Epidermal melanocyte (primary cell): ENCODE measurements at regions not wholly inside any gene's neighbourhood (a gene's known extent, or its start where the extent isn't known, plus 50 kb on each side); places are given as distances from the start of the nearest gene placed in this dataset.
"Not testable (repeated sequence)": the region's sequence is repeated elsewhere in the genome, so short reads cannot be mapped to it uniquely, and the experiment has no call there.

Experiments
- DNase-seq: peaks from one replicate; pipeline ENCODE4 v3.0.0; 2011; ENCODE audit warnings: low spot score; ENCODE audit not compliant: insufficient read length

GRCh38 chr9:135402048-135402738 is 77.4 kb upstream of the PPP1R26 start:
- no peak for DNase-seq

DNA sequence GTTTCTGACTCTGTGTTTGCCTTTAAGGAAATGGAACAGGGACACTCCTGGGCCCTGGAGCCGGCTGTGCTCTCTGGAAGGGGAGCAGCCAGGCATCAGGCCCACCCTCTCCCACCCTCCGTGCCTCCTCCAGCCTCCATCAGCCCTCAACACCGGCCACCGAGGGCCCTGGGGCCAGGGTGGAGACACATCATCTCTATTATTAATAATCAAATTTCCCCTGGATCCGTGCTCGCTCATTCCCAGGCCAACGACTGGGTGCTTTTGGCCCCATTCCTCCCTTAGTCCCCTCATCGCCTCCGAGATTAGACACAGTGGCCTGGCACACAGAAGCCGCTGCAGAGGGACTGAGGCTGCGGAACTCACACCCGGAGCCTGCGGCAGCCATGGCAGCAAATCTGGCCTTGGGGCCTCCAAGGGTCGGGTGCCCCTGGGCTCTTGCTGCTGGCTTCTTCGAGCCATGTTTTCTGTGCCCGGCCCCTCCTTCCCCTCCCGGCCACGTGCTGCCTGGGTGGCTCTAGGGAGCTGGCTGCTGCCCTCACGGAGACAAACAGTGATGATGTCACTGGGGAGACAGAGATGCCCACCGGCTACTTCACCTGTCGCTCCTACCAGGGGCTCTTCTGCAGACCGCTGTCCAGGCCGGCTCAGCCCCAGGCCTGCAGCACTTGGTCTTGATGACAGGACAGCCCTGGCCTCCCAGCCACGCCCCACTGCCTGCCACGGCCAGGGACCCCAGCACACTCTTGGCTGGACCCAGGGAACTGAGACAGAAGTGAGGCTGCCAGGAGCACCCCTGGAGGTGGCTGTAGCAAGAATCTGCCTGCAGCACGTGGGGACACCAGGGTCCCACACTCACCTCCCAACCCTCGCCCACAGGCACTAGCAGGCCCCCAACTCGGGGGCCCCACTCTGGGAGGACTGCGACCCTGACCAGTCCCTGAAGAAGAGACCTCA is 76.6 kb upstream of the PPP1R26 start:
- DNase-seq, result no peak

- DNase-seq, result no peak
Measured at GRCh38 chr9:135403733-135404450, 75.7 kb upstream of the PPP1R26 start.

GRCh38 chr9:135404451-135405144 is 75.0 kb upstream of the PPP1R26 start:
- DNase-seq, result no peak

DNA sequence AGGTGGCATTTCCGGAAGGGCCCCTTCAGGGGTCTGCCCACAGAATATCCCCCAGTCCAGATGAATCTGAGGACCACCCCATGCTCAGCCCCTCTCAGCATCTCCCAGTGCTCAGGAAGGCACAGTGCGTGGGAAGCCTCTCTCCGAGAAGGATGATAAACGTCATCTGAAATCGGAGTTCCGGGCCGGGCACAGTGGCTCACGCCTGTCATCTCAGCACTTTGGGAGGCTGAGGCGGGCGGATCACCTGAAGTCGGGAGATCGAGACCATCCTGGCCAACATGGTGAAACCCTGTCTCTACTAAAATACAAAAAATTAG is 74.5 kb upstream of the PPP1R26 start:
- not testable (repeated sequence) for DNase-seq

- DNase-seq, result peak; percentile 11
Measured at GRCh38 chr9:135408476-135409254, 70.9 kb upstream of the PPP1R26 start.

GRCh38 chr9:135409286-135410200 is 70.0 kb upstream of the PPP1R26 start:
- peak; percentile 1 for DNase-seq

DNA sequence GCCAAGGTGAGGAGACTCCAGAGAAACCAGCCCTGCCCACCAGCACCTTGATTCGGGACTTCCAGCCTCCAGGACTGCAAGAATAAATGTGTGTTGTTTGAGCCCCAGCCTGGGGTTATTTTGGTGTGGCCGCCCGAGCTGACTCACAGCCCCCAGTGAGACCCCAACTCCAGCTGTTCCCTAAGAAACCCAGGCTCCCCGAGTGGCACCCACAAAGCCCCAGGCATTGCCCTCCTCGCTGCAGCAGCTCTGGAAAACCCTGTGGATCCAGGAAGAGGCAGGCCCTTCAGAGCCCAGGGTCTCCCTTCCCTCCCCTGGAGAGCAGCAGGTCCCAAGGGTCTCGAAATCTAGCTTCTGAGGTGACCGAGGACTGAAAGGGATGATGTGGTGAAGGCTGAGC is 69.2 kb upstream of the PPP1R26 start:
- no peak for DNase-seq

GRCh38 chr9:135410831-135411473 is 68.6 kb upstream of the PPP1R26 start:
- no peak for DNase-seq

DNA sequence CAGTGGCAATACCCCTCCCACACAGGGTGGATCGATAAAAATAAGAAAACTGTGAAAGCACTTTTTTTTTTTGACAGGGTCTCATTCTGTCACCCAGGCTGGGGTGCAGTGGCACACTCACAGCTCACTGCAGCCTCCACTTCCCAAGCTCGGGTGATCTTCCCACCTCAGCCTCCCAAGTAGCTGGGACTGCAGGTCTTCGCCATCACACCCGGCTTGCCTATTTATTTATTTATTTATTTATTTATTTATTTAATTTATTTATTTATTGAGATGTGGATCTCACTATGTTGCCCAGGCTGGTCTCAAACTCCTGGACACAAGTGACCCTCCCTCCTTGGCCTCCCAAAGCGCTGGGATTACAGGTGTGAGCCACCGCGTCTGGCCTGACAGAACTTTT is 68.0 kb upstream of the PPP1R26 start:
- not testable (repeated sequence) for DNase-seq

GRCh38 chr9:135412315-135413085 is 67.1 kb upstream of the PPP1R26 start:
- DNase-seq, result peak; percentile 71

DNA sequence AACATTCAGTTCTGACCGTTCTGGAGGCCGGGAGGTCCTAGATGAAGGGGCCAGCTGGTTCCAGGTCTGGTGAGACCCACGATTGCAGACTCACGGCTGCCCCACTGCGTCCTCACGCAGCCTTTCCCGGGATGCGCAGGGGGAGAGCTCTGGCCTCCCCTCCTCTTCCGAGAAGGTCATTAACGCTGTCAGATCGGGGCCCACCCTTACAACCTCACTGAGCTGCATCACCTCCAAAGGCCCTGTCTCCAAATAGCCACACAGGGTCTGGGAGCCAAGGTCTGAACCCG is 66.6 kb upstream of the PPP1R26 start:
- no peak for DNase-seq

- no peak for DNase-seq
Measured at GRCh38 chr9:135413461-135413860, 66.1 kb upstream of the PPP1R26 start.

DNA sequence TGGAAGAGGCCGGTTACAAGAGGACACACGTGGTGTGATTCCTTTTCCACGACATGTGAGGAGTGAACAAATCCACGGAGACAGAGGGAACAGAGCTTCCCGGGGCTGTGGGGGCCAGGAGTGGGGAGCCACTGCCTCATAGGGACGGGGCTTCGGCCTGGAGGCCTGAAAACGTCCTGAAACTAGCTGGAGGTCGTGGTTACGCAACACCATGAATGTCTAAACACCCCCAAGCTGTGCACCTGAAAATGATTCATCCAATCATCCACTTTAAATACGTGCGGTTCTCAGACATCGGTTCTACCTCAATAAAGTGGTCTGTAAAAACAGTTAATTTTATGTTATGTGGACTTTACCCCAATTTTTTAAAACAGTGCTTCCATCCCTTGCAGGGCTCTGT is 65.3 kb upstream of the PPP1R26 start:
- DNase-seq, result no peak

DNA sequence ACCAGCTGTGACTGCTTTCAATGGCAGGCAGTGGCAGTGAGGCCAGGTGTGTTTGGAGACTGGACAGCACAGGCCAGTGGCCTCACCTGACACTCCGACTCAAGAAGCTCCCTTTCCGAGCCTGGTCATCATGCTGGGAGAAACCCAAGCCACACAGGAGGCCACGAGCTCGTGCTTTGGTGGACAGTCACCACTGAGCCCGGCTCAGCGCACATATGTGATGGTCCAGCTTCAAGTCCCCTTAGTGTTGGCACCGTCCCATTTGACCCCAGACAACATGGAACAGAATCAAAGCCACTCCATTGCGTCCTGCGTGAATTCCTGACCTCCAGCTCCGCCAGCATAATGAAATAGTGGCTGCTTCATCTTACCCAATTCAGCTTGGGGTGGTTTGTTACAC is 64.0 kb upstream of the PPP1R26 start:
- DNase-seq, result no peak

DNA sequence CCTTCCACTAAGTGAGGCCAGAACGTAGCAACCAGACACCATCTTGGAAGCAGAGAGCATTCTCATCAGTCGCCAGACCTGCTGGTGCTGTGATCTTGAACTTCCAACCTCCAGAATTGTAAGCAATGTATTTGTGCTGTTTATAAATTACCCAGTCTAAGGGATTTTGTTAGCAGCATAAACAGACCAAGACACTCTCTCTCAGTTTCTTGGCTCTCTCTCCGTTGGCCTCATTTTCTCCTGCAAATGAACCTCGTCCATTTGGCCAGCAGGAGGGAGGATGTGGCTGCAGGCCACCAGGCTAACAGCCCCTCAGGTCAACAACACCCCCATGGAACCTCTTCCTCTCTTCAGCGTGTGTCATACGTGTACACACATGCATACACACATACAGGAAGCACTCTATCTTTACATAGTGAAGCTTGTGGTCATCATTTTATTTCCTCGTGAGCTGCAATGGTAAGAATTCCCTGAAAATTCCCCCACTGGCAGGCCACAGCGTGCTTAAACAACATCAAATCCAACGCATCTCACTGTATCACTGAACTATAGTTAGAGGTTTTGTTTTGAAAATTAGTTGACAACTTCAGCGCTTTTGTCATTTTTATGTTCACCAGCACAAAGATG is 62.8 kb upstream of the PPP1R26 start:
- DNase-seq, result no peak

DNA sequence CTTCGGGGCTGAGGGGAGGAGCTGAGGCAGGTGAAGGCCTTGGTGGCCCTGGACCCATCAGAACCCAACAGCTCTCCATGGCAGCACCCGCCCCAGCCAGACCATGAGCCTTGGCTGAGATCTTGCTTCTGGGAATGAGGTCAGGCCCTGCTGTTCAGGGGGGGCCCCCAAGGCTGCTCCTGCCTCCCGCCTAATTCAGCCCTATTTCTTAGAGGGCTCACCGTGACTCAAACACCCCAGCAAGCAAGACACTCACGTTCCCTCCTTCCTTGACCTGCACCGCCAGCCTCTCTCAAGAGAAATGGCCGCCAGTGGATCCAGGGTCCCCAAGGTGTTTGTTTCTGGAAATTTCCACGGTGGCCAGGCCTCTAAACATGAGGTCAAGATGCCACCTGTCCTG is 61.4 kb upstream of the PPP1R26 start:
- DNase-seq, result no peak

- no peak for DNase-seq
Measured at GRCh38 chr9:135419106-135419505, 60.5 kb upstream of the PPP1R26 start.
